H54 (cell line): ENCODE measurements at regions not wholly inside any gene's neighbourhood (a gene's known extent, or its start where the extent isn't known, plus 50 kb on each side); places are given as distances from the start of the nearest gene placed in this dataset.

Source experiments
- DNase-seq: peaks from one replicate; pipeline ENCODE4 v3.0.0; 2011; ENCODE audit warnings: low spot score, mixed read lengths; ENCODE audit not compliant: insufficient read length
- FAIRE-seq: peaks from 3 replicates; lab custom pipeline; 2011; peaks lifted over from hg19 to GRCh38; lab: Jason Lieb, UNC
- POLR2A ChIP-seq: IDR thresholded peaks from 2 replicates; pipeline ENCODE4 v1.6.1; 2011; ENCODE audit warnings: low read depth, mild to moderate bottlenecking, low read length

GRCh38 chr10:125444790-125445189, 238.2 kb downstream of the TEX36 start:
- DNase-seq (no peak), FAIRE-seq (no peak)
- TF ChIP-seq POLR2A = no peak

GRCh38 chr10:125442856-125443540, 240.0 kb downstream of the TEX36 start:
- no peak for TF ChIP-seq POLR2A
- DNase-seq (no peak), FAIRE-seq (no peak)

- DNase-seq = no peak
- TF ChIP-seq POLR2A = no peak
- no peak for FAIRE-seq
Measured at GRCh38 chr10:125441151-125441550, 241.8 kb downstream of the TEX36 start.

- TF ChIP-seq POLR2A = no peak
- no peak for FAIRE-seq
- DNase-seq = no peak
Measured at GRCh38 chr10:125431149-125431548, 251.8 kb downstream of the TEX36 start.

GRCh38 chr10:125428054-125428453, 254.9 kb downstream of the TEX36 start:
- FAIRE-seq (no peak), DNase-seq (no peak)
- no peak for TF ChIP-seq POLR2A

- no peak for FAIRE-seq
- TF ChIP-seq POLR2A = no peak
Measured at GRCh38 chr10:125424191-125424847, 258.6 kb downstream of the TEX36 start.

GRCh38 chr10:125423569-125423968, 259.4 kb downstream of the TEX36 start:
- TF ChIP-seq POLR2A = no peak
- no peak for FAIRE-seq

More at GRCh38 chr10:125424191-125424847, 258.6 kb downstream of the TEX36 start:
- no peak for DNase-seq

GRCh38 chr10:125419831-125420230, 259.5 kb upstream of the CTBP2 start:
- DNase-seq (no peak), FAIRE-seq (no peak)
- TF ChIP-seq POLR2A = no peak

More at GRCh38 chr10:125423569-125423968, 259.4 kb downstream of the TEX36 start:
- no peak for DNase-seq

- DNase-seq = no peak
- no peak for FAIRE-seq
Measured at GRCh38 chr10:125419146-125419545, 258.8 kb upstream of the CTBP2 start.

GRCh38 chr10:125417605-125418004, 257.2 kb upstream of the CTBP2 start:
- DNase-seq (no peak), FAIRE-seq (no peak)
- TF ChIP-seq POLR2A = no peak

More at GRCh38 chr10:125419146-125419545, 258.8 kb upstream of the CTBP2 start:
- no peak for TF ChIP-seq POLR2A

- no peak for TF ChIP-seq POLR2A
- FAIRE-seq (no peak), DNase-seq (no peak)
Measured at GRCh38 chr10:125415964-125416363, 255.6 kb upstream of the CTBP2 start.

- no peak for DNase-seq
- no peak for TF ChIP-seq POLR2A
- no peak for FAIRE-seq
Measured at GRCh38 chr10:125415006-125415633, 254.8 kb upstream of the CTBP2 start.

- TF ChIP-seq POLR2A = no peak
- DNase-seq = peak; percentile 5
- FAIRE-seq = no peak
Measured at GRCh38 chr10:125411724-125412123, 251.4 kb upstream of the CTBP2 start.

- DNase-seq = no peak
- no peak for FAIRE-seq
- TF ChIP-seq POLR2A = no peak
Measured at GRCh38 chr10:125409756-125410155, 249.4 kb upstream of the CTBP2 start.
